Heart left ventricle (tissue), 13 donors: ENCODE measurements at regions not wholly inside any gene's neighbourhood (a gene's known extent, or its start where the extent isn't known, plus 50 kb on each side); places are given as distances from the start of the nearest gene placed in this dataset.
A peak's percentile ranks its signal among the peaks of the same experiment; 100 is the strongest.

ENCODE experiments used
- POLR2A ChIP-seq, 2 donors: fragments of 450-650 bp; IDR thresholded peaks; one replicate each; pipeline ENCODE4 v1.6.1; 2017; ENCODE audit warnings: antibody characterized with exemption in 2 of 2, mild to moderate bottlenecking in 2 of 2, moderate library complexity in 2 of 2
- TF ChIP-seq, protein P1 (sequence below), 12 donors: fragments of 200-600 bp; sonication (generic) in 4 of 12; IDR thresholded peaks; one replicate each; pipeline versions ENCODE4 v1.5.0 to v1.8.0; 2018 to 2022; ENCODE audit warnings: antibody characterized with exemption in 12 of 12, mild to moderate bottlenecking in 5 of 12
- donor health status: ischemic (EF 13 %, LVEDD 7.1; RV severe dilation, severe dysfunction).
- donor health status: DM: no; HTN: yes; CAD: no.
- donor health status: DM: no; HTN: no; CAD: no.
- donor health status: ischemic (EF 25% LVEDD 6.9; RV normal size, moderate dysfunction).
- donor health status: ischemic (EF 25% LVEDD 5.7; RV mildly dilated, moderate dysfunction).
- donor health status: ischemic (EF 35%, LVEDD 5.7; RV mildly dilated, moderate dysfunction).
- donor health status: nonischemic (EF 11% LVEDD 7.7; RV severe dilation, severe dysfunction).
- donor health status: DM: yes; HTN: yes; CAD: no.
- donor health status: PGD.
- donor health status: ischemic (EF 29% LVEDD 5.4; RV normal size, mild dysfunction).
- donor health status: nonischemic (EF 23%, LVEDD 6.1; RV moderate dilation, normal function).

DNA sequence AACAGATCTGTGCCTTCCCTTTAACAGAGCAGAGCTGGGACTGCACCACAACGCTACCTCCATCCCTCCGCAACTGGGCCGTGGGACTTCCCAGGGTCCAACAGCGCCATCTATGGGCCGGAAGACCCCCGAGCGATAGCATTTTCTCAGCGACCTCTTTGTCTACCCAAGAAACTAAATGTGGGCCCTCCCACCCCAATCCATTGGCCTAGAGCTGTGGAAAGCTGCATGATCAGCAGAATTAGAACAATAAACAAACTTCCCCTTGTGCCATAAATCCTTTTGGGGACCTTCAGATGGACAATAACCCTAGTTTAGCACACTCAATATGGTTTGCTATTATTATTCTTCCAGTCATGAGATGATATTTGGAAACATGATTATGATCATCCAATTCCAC, 74.8 kb upstream of the NTRK3 start:
- TF ChIP-seq POLR2A (IDR thresholded peaks at IDR 0.05), result no peak
- TF ChIP-seq, protein P1, sequence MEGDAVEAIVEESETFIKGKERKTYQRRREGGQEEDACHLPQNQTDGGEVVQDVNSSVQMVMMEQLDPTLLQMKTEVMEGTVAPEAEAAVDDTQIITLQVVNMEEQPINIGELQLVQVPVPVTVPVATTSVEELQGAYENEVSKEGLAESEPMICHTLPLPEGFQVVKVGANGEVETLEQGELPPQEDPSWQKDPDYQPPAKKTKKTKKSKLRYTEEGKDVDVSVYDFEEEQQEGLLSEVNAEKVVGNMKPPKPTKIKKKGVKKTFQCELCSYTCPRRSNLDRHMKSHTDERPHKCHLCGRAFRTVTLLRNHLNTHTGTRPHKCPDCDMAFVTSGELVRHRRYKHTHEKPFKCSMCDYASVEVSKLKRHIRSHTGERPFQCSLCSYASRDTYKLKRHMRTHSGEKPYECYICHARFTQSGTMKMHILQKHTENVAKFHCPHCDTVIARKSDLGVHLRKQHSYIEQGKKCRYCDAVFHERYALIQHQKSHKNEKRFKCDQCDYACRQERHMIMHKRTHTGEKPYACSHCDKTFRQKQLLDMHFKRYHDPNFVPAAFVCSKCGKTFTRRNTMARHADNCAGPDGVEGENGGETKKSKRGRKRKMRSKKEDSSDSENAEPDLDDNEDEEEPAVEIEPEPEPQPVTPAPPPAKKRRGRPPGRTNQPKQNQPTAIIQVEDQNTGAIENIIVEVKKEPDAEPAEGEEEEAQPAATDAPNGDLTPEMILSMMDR (IDR thresholded peaks at IDR 0.05), result peak in 9 of 12 donors; percentile 5 to 38 (median 31)
